Occipital lobe (tissue), 1 donor: ENCODE measurements at regions not wholly inside any gene's neighbourhood (a gene's known extent, or its start where the extent isn't known, plus 50 kb on each side); places are given as distances from the start of the nearest gene placed in this dataset.
"Not testable (repeated sequence)": the region's sequence is repeated elsewhere in the genome, so short reads cannot be mapped to it uniquely, and the experiment has no call there.

Experiments
- DNase-seq: peaks from one replicate; lab custom pipeline; 2025; lab: John Stamatoyannopoulos, UW

DNA sequence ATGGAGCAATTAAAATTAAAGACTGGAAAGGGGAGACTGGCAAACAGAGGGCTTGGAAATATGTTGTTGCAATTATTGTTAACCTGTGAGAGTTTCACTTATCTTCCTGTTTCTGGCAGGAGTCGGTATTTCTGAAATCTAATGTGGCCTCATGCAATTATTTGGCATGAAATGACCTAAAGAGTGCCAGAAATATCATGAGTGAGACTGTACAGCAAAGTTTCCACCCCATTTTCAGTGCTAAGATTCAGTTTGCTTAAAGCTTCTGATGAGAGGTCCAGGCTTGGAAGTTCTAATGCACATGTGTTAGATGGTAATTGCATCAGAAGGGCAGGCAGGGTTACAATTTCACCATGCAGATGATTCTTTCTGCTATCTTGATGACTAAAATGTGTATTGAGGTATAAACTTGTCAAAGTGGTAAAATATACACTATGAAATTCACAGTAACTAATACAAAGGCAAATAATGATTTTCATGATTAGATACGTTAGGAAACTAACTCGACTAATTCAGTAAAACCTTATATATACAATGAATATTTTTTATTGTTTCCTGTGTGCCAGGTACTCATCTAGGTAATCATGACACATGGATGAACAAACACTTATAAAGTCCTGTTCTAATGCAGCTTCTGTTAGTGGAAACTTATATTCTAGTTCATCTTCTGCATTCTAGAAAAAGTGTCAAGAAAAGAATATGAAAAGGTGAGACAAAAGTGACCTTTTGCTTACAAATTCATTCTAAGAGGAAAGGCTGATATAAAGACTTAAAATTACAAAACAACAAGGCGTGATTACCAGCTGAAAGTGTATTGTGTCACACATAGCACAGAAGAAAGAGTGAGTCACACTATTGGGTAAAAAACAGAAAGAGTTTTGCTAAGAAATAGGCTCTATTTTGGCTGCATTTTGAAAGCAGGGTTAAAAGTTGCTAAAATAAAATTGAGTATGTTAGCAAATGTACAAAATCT is 533.4 kb upstream of the SEMA3D start:
- DNase-seq: no peak

DNA sequence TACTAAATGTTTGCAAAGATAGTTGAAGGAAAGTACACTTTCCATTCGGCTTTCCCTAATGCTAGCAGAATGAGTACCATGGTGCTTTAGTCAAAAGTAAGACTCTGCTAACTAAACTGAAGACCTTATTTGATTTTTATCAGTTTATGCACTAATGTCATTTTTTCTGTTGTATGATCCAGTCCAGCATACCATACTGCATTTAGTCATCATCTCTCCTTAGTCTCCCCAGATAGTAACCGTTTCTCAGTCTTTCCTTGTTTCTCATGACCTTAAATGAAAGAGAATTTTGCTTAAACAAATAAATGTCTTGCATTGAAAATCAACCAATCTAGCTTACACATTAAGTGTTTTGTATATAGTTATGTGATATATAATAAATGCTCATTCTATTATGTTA is 529.5 kb upstream of the SEMA3D start:
- no peak for DNase-seq

DNA sequence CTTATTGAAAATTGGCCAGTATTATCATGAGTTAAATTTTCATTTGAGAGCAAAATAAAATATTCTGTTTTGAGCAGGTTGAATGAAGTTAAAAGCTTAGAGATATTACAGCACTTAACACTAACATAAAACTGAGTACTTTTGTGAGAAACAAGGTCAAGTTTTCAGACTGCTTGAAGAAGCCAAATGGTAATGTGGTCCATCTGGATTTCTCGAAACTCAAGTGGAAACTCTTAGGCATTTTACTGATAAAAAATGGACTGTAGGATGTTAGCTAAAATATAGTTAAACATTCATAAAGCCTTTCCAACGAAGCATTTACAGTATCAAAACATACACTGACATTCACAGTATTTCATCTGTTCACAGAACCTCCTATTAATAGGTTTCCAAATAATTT is 528.1 kb upstream of the SEMA3D start:
- no peak for DNase-seq

DNA sequence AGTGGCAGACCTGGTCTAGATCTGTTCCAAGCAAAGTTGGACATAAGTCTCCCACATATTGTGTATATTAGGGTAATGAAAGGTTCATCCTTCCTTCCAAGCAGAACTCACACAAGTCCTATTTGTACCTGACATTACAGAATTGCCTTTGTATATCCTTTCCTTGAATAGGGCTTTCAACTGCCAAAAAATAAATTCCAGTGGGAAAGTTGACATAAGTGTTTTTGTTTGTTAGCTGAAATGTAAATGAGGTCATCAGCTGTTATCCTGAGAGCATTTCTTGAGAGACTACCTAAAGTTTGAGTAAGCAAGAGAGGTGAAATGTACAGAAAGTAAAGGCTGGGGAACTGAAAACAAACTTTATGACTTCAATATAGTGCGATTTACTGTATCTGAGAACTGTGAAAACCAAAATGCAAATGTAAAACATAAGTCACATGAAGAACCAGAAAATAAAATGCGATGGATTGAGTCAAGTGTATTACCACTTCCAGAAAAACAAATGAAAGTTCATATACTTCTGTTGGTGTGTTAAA is 527.3 kb upstream of the SEMA3D start:
- DNase-seq: no peak

DNA sequence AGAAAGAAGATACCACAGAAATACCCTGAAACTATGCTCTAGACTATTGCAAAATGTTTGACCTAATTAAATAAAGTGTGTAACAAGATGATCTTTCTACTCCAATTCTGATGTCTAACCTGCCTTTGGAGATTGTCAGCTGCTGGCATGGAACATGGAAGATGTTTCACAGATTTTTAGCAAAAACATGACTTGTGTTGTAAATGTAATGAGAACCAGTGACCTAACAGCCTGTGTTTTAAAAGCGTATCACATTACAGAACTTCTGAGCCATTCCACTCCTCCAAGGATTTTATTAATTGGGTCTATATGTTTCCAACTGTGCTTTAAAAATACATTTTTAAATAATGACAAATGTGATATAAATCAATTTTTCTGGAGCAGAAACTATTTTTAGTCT is 526.3 kb upstream of the SEMA3D start:
- DNase-seq: no peak

DNA sequence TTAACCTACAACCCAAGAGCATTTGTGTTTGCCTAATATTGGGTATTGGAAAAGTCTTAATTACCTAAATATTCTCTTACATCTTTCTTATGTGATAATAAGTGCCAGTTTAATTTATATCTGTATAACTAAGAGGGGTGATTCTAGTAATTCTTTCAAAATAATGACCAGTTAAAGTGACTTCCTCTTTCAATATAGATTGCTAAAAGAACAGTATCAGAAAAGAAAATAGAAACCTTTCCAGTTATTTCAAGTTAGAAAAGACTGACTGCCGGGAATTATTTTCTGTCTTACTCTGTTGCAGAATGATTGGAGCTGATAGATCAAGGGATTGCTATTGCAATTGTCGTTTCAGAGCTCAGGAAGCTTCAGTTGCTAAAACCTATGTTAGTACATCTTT is 525.0 kb upstream of the SEMA3D start:
- DNase-seq: no peak

DNA sequence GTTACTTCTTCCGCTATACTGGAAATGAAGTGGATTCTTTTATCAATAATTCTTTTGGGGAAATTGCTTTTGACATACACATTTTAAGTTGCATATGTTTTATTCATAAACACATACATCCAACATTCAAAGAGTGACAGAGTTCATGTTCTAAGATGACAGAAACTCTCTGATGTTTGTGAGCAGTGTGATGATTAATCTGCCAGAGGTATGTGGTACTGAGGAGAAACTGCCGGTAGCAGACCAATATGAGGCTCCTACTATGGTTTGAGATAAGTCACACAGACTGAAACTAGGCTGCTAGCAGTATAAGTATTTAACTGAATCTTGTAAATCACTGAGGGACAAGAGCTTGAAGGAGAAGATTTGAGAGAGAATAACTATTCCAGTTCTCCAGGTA is 524.1 kb upstream of the SEMA3D start:
- DNase-seq: no peak

DNA sequence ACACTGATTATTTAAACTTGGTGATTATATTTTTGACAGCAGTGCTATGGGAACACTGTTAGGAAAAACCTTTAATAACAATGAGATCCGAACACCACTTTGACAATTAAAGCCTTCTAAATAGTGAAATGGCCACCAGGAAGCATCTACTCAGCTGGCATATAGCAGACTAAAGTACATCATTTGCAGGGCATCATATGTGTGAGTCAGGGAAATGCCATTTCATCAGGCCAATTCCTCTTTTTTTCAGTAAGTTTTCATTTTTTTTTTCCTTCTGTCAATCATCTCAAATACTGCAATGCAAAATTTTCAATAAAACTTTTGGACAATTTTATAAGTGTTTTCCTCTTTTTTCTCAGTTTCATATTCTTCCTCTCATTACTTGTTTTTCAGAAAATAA is 521.4 kb upstream of the SEMA3D start:
- no peak for DNase-seq

DNA sequence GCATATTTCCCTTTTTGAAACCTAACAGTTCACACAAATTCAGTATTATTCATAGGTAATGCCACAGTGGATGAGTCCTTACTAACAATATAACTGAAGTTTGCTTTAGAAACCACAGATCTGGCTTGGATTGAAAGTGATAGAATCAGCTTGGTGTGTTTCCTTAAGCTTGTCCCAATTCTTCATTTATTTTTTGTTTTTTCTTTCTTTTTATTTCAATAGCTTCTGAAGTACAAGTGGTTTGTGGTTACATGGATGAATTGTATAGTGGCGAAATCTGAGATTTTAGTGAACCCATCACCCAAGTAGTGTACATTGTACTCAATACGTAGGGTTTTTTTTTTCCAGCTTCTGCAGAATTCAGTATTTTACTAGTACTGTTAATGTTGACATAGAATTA is 518.2 kb upstream of the SEMA3D start:
- DNase-seq: no peak

DNA sequence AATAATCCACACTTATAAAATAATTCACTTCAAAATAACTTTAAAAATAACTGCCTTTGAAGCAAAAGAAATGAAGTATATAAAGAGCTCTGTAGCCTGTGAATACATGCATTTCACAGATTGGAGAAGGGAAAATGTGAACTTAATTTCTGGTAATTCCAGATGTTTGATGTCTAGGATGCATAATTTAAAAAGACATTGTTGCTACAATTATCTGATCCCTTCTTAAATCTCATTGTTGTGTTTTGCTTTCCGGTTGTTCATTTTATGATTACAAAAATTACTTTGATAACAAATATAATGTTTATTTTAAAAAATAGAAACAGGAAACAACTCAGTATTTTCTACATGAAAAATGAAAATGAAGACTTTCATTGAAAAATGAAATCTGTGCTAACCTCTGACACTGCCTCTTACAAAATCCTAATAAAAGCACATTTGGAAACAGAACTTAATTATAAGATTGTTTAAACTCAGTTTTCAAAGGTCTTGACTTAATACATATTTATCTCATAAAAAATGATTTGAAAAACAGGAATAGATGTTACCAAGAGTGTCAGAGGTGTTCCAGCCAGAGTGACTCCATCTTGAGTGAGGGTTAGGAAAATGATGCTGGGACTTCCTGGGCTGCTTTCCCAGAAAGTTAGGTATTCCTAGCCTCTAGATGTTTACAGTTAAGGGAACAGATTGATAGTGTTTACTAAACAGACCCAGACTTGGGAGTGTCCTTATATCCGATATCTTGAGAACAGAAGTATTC is 516.6 kb upstream of the SEMA3D start:
- DNase-seq: no peak

DNA sequence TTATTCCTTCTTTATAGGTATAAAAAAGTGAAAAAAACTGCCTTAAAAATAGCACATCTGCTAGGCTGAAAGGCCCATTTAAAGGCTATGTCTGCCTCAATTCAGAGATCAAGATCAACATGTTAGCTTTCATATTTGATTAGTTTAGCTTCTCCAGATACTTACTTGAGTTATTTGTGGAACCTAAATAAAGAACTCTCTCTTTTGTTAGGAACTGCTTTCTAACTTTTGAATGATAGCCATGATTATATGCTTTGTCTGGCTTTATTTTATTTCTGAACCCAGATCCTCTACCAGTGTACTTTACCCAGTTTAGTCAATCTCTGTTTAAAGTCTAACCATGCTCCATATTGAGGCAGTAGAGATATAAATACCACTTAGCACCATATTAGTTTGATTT is 515.5 kb upstream of the SEMA3D start:
- no peak for DNase-seq

DNA sequence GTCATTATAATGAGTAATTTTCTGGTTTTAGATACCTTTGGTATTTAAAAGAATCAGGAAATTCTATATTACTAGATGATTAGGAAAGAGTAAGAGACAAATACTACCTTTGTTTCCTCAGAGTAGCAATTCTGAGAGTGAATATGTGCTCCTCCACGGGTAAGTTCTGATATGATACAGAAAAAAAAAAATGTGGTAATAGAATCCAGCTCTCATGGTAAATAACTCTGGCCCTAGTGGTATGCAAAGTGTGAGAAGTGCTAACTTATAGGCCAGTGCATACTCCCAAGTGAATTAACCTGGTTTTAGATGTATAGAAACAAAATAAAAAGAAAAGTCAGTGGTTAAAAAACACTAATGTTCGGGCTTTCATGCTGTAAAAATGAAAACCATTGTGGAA is 512.6 kb upstream of the SEMA3D start:
- DNase-seq: no peak

DNA sequence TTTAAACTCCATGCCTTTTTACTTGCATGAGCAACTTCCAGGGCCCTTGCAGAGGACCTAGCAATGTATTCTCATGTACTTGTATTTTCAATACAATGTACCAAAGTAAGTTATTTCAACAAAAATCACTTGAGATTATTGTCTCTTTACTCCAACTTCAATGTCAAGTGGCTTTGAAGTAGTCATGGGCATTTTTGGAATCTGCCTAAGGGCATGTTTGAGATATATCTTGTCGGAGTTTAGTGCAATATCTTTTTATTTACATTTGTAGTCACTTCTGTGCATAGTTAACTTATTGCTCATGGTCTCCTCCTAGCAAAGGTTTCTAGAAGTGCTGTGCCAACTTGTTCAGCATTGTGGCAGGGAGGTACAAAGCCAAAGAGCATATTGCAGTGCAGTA is 508.7 kb upstream of the SEMA3D start:
- DNase-seq: no peak

DNA sequence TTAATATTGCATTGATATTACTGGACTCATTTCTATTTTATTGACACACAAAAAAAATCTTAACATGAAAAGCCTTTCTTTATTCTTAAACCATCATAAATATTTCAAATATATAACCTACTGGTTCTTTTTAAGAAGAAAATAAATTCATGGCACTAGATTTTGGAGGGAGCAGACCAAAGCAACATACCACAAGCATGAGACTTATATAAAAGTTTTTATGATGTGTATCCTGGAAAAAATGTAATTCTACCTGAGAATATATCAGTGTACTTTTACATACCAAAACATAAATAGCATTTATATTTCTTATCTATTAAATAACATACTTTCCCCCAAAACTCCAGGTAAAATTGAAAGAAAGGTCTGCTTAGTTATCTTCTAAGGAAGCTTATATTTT is 508.2 kb upstream of the SEMA3D start:
- DNase-seq: no peak

DNA sequence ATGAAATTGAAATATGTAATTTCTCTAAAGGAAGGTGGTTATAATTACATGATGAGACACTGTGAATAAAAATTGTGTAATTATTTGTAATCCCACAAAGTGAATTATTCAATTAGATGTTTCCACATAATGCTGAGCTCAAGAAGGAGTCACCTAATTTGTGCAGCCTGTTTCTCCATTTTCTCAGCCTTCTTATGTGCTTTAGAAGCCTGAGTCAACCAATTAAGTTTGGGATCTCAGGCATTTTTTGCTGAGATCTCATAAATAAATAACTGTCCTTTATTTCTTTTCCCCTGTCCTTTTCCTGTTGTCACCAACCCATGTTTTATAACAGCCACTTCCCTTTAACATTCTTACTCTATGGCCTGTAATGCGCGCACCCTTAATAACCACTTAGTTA is 506.5 kb upstream of the SEMA3D start:
- DNase-seq: no peak

DNA sequence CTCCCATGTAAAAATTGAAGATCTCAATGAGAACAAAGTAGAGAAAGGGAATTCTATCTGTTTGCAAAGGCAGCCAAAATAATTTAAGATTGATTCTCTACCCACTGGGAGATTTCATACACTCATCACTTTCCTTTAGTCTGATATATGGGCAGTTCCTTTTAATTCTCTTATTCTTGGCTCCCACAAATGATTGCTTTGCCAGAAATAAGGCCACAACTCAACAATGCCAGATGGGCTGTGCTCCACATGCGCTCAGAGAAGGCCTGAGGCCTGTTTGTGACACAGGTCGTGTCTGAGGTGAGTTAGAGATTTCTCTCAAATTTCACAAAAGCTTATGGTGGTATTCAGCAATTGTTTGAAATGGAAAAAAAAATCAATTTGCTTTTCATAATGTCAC is 501.9 kb upstream of the SEMA3D start:
- no peak for DNase-seq

DNA sequence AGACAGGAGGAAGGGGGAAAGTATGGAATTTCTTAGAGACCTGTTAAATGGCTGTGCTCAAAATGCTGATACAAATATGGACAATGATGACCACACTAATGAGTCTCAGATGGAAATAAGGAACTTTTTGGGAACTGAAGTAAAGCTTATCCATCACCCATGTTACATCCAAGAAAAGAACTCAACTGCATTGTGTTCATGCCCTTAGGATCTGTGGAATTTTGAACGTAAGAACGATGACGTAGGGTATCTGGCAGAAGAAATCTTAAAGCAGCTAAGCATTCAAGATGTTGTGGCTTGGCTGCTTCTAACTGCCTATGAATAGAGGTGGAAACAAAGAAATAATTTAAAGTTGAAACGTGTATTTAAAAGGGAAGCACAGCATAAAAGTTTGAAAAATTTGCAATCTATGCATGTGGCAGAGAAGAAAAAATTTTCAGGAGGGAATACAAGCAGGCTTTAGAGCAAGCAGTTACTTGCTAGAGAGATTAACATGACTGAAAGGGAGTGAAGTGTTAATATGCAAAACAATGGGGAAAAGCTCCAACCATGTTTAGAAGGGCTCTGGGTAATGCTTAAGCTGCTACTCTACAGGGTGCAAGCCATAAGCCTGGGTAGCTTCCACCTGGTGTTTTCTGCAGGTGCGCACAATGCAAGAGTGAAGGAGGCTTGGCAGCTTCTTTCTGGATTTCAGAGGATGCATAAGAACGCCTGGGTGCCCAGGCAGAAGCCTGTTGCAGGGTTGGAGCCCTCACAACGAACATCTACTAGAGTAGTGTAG is 499.7 kb upstream of the SEMA3D start:
- no peak for DNase-seq

DNA sequence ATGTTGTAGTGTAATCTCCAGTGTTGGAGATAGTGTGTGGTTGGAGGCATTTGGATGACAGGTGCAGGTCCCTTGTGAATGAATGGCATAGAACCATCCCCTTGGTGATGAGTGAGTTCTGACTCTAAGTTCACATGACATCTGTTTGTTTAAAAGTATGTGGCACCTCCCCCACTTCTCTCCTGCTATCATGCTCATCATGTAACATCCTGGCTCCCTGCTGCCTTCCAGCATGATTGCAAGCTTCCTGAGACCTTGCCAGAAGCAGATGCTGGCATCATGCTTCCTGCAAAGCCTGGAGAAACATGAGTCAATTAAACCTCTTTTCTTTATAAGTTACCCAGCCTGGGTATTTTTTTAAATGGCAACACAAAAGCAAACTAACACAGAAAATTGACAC is 499.0 kb upstream of the SEMA3D start:
- no peak for DNase-seq

DNA sequence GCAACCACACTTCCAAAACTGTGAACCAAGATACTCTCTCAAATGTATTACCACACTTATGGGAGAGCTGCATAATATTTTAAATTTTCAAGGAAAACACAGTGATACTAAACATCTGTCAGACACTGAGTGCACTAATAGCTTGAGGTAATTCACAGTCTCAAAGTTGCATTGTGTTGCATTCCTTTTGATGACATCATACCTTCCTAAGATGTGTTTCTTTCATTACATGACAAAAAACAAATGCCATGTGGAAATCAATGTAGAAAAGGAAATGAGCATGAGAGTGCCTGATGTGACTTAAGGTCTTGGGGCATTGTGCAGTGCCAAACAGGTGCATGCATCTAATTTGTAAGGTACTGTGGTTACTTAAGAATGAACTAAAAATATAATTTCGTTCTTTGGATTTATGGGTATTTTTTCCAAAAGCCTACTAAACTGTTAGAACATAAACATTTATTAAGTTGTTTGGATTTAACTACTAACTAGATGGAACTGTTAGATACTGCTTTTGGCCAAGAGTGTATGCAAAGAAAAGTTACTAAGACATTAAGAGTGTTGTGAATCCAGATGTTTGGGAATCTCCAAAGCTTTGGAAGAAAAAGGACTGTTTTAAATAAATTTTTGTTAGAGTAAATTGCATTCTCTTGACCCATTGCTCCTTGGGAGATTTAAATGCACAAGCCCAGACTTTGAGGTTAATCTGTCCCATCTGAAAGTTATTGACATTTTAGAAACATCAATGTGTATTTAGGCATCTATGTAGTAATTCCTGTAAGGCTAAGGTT is 496.2 kb upstream of the SEMA3D start:
- DNase-seq: no peak

DNA sequence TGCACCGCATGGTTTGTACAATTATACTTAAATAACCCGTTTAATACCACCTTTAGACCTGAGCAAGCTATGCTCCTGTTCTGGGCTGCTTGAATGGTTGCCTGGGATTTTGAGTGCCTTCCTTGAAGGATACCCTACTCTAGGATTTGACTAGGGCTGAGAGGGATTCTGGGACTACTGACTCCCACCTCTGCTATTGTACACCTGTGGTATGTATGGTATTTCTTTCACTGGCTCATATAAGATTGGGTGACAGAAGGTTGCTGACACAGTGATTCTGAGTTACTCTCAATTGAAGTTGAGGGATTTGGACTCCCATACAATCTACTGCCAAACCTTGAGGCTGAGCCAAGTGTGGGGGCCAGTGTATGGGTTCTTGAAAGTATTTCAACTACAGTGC is 494.4 kb upstream of the SEMA3D start:
- no peak for DNase-seq

DNA sequence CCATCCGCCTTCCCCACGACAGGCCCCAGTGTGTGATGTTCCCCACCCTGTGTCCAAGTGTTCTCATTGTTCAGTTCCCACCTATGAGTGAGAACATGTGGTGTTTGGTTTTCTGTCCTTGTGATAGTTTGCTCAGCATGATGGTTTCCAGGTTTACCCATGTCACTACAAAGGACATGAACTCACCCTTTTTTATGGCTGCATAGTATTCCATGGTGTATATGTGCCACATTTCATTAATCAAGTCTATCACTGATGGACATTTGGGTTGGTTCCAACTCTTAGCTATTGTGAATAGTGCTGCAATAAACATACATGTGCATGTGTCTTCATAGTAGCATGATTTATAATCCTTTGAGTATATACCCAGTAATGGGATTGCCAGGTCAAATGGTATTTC is 488.2 kb upstream of the SEMA3D start:
- not testable (repeated sequence) for DNase-seq
